ENCODE measurements at regions not wholly inside any gene's neighbourhood (a gene's known extent, or its start where the extent isn't known, plus 50 kb on each side); places are given as distances from the start of the nearest gene placed in this dataset.
"Not testable (repeated sequence)": the region's sequence is repeated elsewhere in the genome, so short reads cannot be mapped to it uniquely, and the experiment has no call there.

DNA sequence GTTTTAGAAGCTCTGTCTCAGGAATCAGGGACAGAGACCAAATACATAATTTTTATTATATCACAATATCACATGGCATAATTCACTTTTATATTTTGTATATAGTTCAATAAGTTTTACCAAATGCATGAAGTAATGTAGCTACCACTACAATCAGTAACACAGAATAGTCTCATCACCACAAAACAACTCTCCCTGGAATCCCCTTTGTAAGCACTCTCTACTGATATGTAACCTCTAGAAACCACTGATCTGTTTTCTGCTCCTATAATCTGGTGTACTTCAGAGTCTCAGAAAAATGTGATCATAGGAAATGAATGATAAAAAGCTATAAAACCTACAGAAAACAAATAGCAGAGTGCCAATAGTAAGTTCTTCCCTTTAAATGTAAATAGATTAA lies 1465.9 kb downstream of the SPATA31A7 start:
- DNase-seq; H3K36me3 ChIP-seq (ENCODE audit: low read depth); intact Hi-C loops (cut with DNase I, micrococcal nuclease); ATAC-seq; H3K4me3 ChIP-seq; H3K9me3 ChIP-seq; H3K4me1 ChIP-seq (ENCODE audit: low read depth): not testable (repeated sequence)

GRCh38 chr9:62662733-62663507 lies 1473.1 kb downstream of the SPATA31A7 start:
- H3K9me3 ChIP-seq; H3K36me3 ChIP-seq (ENCODE audit: low read depth); intact Hi-C loops (cut with DNase I, micrococcal nuclease); H3K4me1 ChIP-seq (ENCODE audit: low read depth); H3K4me3 ChIP-seq: not testable (repeated sequence)
- peak in 1 of 3 donors; percentile 5 for DNase-seq
- ATAC-seq = peak; percentile 13

- intact Hi-C loops (cut with DNase I, micrococcal nuclease); H3K4me3 ChIP-seq; H3K36me3 ChIP-seq (ENCODE audit: low read depth); H3K9me3 ChIP-seq; H3K4me1 ChIP-seq (ENCODE audit: low read depth): not testable (repeated sequence)
- peak in 1 of 3 donors; percentile 1 for DNase-seq
- peak; percentile 16 for ATAC-seq
Observed at GRCh38 chr9:62663512-62663911, 1473.7 kb downstream of the SPATA31A7 start.

DNA sequence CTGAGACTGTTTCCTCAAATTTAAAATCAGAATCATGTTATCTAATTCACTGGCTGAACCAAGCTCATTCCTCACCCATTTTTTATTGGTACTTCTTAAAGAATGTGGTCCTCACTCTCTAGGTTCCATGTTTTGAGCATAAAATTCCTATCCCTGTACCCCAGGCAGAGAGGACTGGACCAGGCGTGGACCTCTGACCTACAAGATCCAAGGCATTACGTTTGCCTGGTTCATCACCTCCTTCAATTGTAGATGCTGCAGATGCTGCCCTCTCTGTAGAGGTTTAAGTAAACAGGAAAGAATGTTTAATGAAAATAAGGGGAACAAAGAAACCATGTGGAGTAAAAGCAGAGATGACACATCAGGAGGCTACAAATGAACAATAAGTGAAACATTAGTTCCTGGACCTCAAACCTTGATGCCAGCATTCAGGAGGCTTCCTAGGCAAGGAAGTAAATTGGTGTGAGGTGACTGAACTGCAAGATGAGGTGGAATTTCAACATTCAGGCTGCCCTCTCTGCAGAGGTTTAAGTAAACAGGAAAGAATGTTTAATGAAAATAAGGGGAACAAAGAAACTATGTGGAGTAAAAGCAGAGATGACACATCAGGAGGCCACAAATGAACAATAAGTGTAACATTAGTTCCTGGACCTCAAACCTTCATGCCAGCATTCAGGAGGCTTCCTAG lies 1477.4 kb downstream of the SPATA31A7 start:
- H3K36me3 ChIP-seq (ENCODE audit: low read depth); H3K4me3 ChIP-seq; ATAC-seq; H3K4me1 ChIP-seq (ENCODE audit: low read depth); H3K9me3 ChIP-seq; intact Hi-C loops (cut with DNase I, micrococcal nuclease); DNase-seq: not testable (repeated sequence)

DNA sequence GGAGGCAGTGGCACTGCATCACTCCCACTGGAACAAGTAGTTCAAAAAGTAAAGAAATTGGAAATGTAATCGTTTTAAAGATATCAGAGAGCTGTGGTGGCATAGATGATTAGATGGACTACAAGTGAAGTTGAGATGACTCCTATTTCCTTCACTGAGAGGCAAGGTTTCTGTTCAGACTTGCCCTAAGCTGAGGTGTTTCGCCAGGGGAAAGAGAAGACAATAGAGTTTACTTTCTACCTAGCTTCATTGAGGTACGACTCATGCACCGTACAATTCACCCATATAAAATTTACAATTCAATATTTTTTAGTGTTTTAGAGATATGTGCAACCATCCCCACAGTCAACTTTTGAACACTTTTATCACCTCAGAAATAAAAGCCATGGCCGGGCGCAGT lies 1487.2 kb downstream of the SPATA31A7 start:
- H3K9me3 ChIP-seq; H3K4me1 ChIP-seq (ENCODE audit: low read depth); intact Hi-C loops (cut with DNase I, micrococcal nuclease); ATAC-seq; H3K4me3 ChIP-seq; DNase-seq; H3K36me3 ChIP-seq (ENCODE audit: low read depth): not testable (repeated sequence)

- ATAC-seq; H3K4me3 ChIP-seq; DNase-seq; H3K9me3 ChIP-seq; intact Hi-C loops (cut with DNase I, micrococcal nuclease); H3K4me1 ChIP-seq (ENCODE audit: low read depth); H3K36me3 ChIP-seq (ENCODE audit: low read depth): not testable (repeated sequence)
Observed at GRCh38 chr9:62678336-62678735, 1488.5 kb downstream of the SPATA31A7 start.

DNA sequence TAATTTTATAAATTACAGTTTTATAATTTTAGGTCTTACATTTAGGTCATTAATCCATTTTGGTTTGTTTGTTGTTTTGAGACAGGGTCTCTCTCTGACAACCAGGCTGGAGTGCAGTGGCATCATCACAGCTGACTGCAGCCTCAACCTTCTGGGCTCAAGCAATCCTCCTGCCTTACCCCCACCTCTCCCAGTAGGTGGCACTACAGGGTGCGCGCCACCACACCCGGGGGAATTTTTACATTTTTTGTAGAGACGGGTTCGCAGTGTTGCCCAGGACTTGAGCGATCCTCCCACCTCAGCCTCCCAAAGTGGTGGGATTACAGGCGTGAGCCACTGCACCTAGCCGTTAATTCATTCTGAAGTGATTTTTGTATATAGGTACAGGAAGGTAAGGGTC lies 1489.2 kb downstream of the SPATA31A7 start:
- H3K4me1 ChIP-seq (ENCODE audit: low read depth); H3K4me3 ChIP-seq; intact Hi-C loops (cut with DNase I, micrococcal nuclease); H3K36me3 ChIP-seq (ENCODE audit: low read depth); DNase-seq; H3K9me3 ChIP-seq: not testable (repeated sequence)
- ATAC-seq = peak; percentile 53

GRCh38 chr9:62684833-62685647 lies 1495.2 kb downstream of the SPATA31A7 start:
- H3K36me3 ChIP-seq (ENCODE audit: low read depth); H3K9me3 ChIP-seq; intact Hi-C loops (cut with DNase I, micrococcal nuclease); ATAC-seq; DNase-seq; H3K4me3 ChIP-seq; H3K4me1 ChIP-seq (ENCODE audit: low read depth): not testable (repeated sequence)

DNA sequence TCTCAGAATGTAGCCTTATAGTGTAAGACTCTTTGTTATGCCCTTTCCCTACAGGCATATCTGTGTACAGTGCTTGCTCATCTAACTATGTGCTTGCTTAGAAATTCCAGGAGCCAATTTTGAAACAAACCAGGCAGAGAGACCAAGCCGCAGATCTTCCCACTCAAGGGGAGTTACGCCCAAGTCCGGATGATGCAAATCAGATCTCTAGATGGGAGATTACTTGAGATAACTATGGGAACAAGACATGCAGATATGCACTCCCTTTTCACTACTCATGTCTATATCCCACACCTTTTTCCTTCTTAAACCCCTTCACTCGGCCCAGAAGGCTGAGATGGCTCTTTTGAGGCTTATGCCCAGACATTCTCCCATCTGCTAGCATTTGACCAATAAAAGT lies 1496.5 kb downstream of the SPATA31A7 start:
- H3K4me3 ChIP-seq; H3K4me1 ChIP-seq (ENCODE audit: low read depth); ATAC-seq; H3K36me3 ChIP-seq (ENCODE audit: low read depth); intact Hi-C loops (cut with DNase I, micrococcal nuclease); DNase-seq; H3K9me3 ChIP-seq: not testable (repeated sequence)

GRCh38 chr9:62693019-62693418 lies 1503.2 kb downstream of the SPATA31A7 start:
- DNase-seq; H3K4me3 ChIP-seq; H3K9me3 ChIP-seq; ATAC-seq; H3K36me3 ChIP-seq (ENCODE audit: low read depth); H3K4me1 ChIP-seq (ENCODE audit: low read depth); intact Hi-C loops (cut with DNase I, micrococcal nuclease): not testable (repeated sequence)

- H3K4me1 ChIP-seq (ENCODE audit: low read depth); H3K36me3 ChIP-seq (ENCODE audit: low read depth); intact Hi-C loops (cut with DNase I, micrococcal nuclease); ATAC-seq; H3K4me3 ChIP-seq; DNase-seq; H3K9me3 ChIP-seq: not testable (repeated sequence)
Observed at GRCh38 chr9:62711317-62711716, 1521.5 kb downstream of the SPATA31A7 start.

DNA sequence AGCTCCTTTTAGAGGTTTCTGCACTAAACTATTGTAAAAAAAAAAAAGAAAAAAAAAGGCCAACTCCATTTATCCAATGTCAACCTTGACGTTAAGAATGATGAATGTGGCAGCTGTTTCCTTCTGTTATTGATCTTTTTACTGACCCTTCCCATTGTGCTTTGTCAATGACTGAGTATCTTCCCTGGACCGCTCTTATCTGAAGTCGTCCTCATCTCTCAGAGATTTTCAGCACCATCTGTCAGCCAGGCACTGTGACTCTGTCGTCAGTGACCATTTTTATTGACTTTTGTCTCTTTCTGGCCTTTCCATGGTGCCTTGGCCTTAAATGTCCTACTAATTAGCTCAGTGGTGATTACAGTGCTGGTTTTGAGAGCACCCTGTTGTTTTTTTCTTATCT lies 1535.7 kb downstream of the SPATA31A7 start:
- intact Hi-C loops (cut with DNase I, micrococcal nuclease); DNase-seq; ATAC-seq; H3K36me3 ChIP-seq (ENCODE audit: low read depth); H3K4me3 ChIP-seq; H3K4me1 ChIP-seq (ENCODE audit: low read depth); H3K9me3 ChIP-seq: not testable (repeated sequence)

DNA sequence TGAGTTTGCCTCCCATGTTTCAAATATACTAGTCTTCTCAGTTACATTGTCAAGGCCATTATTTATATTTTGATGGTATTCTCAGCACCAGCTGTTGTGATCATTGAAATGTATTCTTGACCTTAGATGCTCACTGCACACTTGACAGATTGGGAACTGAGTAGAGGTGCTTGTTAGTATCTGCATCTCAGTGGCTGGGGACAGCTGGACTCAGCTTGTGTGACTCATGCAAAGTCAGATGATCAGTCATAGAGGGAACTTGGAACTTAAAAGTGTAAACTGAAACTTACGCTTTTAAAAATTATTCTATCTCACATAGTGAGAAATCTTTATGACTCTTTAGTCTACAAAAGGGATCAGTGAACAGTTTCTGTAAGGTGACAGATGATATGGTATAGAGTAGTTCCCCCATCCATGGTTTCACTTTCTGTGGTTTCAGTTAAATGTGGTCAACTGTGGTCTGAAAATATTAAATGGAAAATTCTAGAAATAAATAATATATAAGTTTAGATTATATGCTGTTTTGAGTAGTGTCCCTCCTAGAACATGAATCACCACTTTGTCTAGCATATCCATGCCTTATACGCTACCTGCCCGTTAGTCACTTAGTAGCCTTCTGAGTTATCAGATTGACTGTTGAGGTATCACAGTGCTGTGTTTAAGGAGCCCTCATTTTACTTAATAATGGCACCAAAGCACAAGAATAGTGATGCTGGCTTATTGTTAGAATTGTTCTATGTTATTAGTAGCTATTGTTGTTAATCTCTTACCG lies 1540.6 kb downstream of the SPATA31A7 start:
- DNase-seq; H3K4me1 ChIP-seq (ENCODE audit: low read depth); H3K36me3 ChIP-seq (ENCODE audit: low read depth); H3K4me3 ChIP-seq; H3K9me3 ChIP-seq; ATAC-seq; intact Hi-C loops (cut with DNase I, micrococcal nuclease): not testable (repeated sequence)
